LNCAP (cell line): ENCODE measurements at regions not wholly inside any gene's neighbourhood (a gene's known extent, or its start where the extent isn't known, plus 50 kb on each side); places are given as distances from the start of the nearest gene placed in this dataset.

ENCODE experiments used
- TF ChIP-seq, protein P1 (sequence below): fragments of 450-650 bp; IDR thresholded peaks from 2 replicates; pipeline ENCODE4 v1.5.1; 2017; ENCODE audit warnings: mild to moderate bottlenecking

DNA sequence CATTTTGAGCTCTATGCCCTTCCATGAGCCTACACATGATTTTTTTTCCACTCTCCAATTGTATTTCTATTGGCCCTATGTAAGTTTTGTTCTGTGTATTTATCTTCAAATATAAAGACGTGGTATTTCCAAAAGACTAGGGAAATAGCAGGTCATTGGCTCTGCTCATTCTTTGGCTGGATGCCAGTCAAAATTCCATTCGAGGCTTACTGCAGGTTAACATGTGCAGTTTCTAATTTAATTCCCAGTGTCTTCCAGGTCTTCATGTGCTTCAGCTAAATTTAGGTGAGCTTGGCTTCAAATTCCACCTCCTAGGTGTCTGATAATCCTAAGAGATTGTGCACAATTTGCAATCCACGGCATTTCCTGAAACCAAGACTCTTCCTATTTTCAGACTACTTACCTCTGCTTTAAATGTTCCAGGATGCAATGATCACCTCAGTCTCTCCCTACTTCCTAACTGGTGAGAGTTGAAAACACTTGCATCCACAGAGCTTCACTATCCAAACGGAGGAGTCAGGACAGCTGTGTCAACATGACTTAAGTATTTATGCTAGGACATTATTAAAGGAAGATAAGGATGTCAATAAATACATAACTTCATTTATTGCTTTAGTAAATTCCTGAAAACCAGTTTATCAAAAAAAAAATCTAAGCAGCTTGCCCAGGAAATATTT lies 236.1 kb downstream of the COL12A1 start:
- TF ChIP-seq, protein P1, sequence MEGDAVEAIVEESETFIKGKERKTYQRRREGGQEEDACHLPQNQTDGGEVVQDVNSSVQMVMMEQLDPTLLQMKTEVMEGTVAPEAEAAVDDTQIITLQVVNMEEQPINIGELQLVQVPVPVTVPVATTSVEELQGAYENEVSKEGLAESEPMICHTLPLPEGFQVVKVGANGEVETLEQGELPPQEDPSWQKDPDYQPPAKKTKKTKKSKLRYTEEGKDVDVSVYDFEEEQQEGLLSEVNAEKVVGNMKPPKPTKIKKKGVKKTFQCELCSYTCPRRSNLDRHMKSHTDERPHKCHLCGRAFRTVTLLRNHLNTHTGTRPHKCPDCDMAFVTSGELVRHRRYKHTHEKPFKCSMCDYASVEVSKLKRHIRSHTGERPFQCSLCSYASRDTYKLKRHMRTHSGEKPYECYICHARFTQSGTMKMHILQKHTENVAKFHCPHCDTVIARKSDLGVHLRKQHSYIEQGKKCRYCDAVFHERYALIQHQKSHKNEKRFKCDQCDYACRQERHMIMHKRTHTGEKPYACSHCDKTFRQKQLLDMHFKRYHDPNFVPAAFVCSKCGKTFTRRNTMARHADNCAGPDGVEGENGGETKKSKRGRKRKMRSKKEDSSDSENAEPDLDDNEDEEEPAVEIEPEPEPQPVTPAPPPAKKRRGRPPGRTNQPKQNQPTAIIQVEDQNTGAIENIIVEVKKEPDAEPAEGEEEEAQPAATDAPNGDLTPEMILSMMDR: no peak

DNA sequence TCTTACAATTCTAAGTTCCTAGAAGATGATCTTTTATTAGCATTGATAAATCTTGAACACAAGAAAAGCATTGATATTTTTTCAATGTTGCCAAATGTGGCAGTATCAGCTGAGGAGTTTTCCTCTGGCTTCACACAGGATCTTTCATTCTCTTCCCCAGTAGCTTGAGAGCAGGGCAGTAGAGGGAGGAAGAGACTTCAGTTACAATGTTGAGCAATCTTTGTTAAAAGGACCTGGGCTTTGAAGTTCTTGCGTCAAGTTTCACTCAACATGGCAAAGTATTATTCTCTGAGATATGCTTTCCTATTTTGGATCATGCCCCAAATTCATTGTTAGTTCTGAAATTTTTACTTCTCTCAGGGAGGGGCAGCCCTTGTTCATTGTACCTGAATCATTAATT lies 238.0 kb downstream of the COL12A1 start:
- TF ChIP-seq, protein P1: no peak

DNA sequence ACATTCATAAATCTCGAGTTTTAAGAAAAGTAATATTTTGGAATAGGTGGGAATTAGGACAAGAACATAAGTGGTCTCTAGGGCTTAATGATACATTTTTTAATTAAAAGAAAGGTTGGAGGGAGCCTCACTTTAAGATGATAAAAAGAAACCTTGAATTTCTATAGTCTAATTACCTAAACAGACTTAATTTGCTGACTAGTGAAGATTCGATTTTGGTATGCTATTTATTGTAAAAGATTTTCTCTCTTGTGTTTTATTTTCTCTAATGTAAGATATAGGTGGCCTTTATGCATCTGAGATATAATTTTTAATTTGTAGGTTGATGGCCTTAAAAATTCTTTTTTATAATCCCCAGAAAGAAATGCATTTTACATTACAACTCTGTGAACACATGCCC lies 239.1 kb downstream of the COL12A1 start:
- TF ChIP-seq, protein P1: no peak

DNA sequence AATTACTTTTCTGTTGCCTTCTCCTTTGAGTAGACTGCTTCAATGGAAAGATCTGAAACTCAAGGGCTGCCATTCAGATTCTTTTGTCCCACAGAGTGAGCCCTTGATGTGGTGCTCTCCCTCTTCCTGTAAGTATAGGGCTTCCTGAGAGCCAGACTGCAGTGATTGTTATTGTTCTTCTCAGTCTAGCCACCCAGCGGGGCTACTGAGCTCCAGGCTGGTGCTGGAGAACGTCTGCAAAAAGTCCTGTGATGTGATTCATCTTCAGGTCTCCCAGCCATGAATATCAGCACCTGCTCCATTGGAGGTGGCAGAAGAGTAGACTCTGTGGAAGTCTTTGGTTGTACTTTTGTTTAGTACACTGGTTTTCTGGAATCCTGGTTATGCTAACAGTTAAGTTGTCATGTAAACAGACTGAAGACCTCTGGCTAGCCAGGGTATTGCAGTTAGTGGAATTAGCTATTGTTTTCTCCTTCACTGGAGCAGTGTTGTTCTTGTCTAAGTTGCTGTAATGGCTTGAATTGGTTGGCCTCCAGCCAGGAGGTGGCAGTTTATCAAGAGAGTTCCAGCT lies 240.9 kb downstream of the COL12A1 start:
- TF ChIP-seq, protein P1: no peak

DNA sequence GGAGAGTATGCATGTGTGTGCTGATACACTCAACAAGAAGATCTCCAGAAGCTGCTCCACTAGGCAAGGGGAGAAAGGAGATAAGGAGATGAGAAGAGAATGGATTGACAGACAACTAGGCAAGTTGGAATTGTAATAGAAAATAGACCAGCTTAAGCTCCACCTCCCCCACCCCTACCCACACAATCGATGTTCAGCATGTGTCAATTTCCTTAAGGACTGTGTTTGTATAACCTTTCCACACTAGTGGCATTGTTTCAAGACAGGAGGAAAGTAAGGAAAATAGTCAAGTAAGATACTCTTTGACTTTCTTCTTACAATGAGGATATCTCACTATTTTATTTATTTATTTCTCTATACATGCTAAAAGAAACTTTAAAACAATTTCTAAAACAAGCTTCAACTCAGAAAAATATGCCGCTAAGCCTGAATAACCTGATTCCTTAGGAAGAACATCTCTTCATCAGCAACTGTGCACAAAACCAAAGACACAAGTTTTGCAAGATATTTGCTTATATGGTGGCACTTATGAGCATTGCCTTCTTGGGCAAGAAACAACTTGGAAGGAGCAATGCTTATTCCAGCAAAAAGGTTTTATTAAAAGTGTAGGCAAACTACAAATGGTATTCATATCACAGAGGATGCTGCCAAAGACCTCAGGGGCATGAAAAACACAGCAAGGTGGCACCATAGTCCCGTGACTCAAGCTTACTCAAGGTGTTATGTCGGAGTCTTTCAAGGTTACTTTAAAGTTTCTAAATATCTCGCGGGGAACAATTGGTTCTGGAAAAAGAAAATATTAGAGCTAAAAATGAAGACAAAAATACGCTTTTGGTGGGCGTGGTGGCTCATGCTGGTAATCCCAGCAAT lies 249.1 kb downstream of the COL12A1 start:
- TF ChIP-seq, protein P1: no peak

DNA sequence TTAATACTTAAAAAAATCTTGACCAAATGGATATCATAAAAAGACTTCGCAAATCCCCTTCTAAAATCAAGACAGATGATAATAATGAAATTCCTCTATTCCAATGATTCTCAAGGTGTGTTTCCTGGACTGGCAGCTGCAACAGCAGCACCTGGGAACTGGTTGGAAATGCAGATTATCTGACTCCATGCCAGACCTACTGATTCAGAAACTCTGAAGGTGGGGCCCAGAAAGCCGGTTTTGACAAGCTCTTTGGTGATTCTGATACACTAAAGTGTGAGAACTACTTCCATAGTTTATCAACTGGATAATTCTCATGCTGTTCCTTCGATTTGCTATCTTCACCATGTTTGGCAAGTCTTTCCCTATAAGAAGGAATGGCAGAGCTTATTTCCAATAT lies 252.1 kb downstream of the COL12A1 start:
- TF ChIP-seq, protein P1: no peak

DNA sequence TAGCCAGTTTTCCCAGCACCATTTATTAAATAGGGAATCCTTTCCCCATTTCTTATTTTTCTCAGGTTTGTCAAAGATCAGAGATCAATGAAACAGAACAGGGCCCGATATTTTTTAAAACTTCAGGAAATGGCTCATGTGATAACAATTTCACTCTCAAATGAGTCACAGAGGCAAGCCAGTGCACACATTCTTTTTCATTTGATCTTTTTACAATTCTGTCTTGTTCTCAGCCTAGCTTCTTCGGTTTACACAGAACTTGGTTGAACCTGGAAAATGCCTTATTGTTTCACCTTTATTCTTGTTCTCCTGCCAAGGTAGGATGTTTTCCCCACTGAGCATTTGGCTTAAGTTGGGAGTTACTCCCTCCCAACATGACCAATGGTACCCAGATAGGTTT lies 258.9 kb downstream of the COL12A1 start:
- TF ChIP-seq, protein P1: no peak
